ENCODE measurements at regions not wholly inside any gene's neighbourhood (a gene's known extent, or its start where the extent isn't known, plus 50 kb on each side); places are given as distances from the start of the nearest gene placed in this dataset.

DNA sequence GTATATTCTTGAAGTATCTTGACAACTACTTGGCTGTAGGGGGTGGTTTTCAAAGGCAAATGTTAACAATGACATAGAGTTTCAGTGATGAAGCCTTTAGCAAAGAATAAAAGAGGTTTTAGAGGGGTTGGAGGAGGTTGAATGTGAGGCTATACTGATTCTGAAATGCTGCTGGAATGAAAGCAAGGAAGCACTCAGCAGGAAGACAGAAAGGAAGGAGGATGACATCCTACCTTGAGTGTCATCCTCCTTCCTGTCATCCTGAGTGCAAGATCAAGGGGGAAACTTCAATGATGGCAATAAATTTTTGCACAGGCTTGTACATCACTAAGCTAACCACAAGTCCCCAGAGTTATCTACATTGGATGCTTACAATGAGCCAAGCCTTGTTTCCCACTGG lies 120.5 kb downstream of the APIP start:
- H3K27me3 ChIP-seq (ENCODE audit: insufficient read depth, poor library complexity, severe bottlenecking): no peaks in the 10 kb centered on the region
- TF ChIP-seq POLR2AphosphoS5 (IDR thresholded peaks at IDR 0.05; ENCODE audit: low read depth) (no peak), SPI1 (IDR thresholded peaks at IDR 0.05; ENCODE audit: borderline replicate concordance, low read depth) (no peak)
- TF ChIP-seq, protein P1, sequence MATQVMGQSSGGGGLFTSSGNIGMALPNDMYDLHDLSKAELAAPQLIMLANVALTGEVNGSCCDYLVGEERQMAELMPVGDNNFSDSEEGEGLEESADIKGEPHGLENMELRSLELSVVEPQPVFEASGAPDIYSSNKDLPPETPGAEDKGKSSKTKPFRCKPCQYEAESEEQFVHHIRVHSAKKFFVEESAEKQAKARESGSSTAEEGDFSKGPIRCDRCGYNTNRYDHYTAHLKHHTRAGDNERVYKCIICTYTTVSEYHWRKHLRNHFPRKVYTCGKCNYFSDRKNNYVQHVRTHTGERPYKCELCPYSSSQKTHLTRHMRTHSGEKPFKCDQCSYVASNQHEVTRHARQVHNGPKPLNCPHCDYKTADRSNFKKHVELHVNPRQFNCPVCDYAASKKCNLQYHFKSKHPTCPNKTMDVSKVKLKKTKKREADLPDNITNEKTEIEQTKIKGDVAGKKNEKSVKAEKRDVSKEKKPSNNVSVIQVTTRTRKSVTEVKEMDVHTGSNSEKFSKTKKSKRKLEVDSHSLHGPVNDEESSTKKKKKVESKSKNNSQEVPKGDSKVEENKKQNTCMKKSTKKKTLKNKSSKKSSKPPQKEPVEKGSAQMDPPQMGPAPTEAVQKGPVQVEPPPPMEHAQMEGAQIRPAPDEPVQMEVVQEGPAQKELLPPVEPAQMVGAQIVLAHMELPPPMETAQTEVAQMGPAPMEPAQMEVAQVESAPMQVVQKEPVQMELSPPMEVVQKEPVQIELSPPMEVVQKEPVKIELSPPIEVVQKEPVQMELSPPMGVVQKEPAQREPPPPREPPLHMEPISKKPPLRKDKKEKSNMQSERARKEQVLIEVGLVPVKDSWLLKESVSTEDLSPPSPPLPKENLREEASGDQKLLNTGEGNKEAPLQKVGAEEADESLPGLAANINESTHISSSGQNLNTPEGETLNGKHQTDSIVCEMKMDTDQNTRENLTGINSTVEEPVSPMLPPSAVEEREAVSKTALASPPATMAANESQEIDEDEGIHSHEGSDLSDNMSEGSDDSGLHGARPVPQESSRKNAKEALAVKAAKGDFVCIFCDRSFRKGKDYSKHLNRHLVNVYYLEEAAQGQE (IDR thresholded peaks at IDR 0.05; ENCODE audit: insufficient replicate concordance, low read depth): no peak
- no peak overlapping the region for H3K27ac ChIP-seq (replicated peaks)
- DNase-seq (ENCODE audit: low read depth in 1 of 2, low spot score in 1 of 2): no peak
- no peak overlapping the region for H3K4me3 ChIP-seq (replicated peaks; ENCODE audit: insufficient read depth, low read length)

DNA sequence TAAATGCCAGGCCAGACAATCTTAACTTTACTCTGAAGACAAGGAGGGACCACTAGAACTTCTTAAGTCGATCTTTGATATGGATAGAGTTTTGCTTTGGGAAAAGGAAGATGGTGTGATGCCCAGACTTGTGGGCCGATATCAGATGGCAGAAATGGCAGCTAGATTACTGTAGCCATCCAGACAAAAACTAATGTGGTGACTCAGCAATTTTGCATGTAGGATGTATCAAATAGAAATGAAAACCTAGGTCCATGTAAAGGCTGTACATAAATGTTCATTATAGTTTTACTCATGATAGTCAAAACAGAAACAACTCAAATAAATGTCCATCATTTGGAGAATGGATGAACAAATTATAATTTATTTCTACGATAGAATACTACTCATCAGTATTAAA lies 121.5 kb downstream of the APIP start:
- TF ChIP-seq, protein P2, sequence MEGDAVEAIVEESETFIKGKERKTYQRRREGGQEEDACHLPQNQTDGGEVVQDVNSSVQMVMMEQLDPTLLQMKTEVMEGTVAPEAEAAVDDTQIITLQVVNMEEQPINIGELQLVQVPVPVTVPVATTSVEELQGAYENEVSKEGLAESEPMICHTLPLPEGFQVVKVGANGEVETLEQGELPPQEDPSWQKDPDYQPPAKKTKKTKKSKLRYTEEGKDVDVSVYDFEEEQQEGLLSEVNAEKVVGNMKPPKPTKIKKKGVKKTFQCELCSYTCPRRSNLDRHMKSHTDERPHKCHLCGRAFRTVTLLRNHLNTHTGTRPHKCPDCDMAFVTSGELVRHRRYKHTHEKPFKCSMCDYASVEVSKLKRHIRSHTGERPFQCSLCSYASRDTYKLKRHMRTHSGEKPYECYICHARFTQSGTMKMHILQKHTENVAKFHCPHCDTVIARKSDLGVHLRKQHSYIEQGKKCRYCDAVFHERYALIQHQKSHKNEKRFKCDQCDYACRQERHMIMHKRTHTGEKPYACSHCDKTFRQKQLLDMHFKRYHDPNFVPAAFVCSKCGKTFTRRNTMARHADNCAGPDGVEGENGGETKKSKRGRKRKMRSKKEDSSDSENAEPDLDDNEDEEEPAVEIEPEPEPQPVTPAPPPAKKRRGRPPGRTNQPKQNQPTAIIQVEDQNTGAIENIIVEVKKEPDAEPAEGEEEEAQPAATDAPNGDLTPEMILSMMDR (IDR thresholded peaks at IDR 0.05; ENCODE audit: insufficient read depth, low read length): no peak
- TF ChIP-seq, protein P1 (IDR thresholded peaks at IDR 0.05; ENCODE audit: insufficient replicate concordance, low read depth): no peak
- TF ChIP-seq SPI1 (IDR thresholded peaks at IDR 0.05; ENCODE audit: borderline replicate concordance, low read depth): no peak
- TF ChIP-seq GABPA (IDR thresholded peaks at IDR 0.05; ENCODE audit: low read depth): no peak
- no peak for TF ChIP-seq POLR2AphosphoS5 (IDR thresholded peaks at IDR 0.05; ENCODE audit: low read depth)
- no peak overlapping the region for H3K27ac ChIP-seq (replicated peaks)
- H3K27me3 ChIP-seq (ENCODE audit: insufficient read depth, poor library complexity, severe bottlenecking): no peaks in the 10 kb centered on the region
- no peak overlapping the region for H3K4me3 ChIP-seq (replicated peaks; ENCODE audit: insufficient read depth, low read length)
- DNase-seq (ENCODE audit: low read depth in 1 of 2, low spot score in 1 of 2): no peak

DNA sequence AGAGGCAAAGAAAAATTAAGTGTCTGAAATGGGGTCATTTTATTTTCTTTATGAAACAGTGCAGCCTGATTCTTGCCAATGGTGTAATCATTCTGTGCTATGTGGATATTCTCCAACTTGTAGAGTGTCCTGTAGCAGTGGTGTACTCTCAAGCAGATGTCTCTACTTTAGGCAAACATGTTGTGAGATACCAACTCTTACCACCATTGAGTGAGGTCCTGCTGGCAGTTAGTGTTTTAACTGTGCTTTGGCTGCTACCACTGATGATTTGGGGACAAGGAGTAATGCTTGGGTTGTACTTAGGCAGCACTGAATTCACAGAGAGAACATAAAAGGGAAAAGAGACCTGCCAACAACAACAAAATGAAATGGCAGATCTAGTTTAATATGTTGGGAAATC lies 122.5 kb downstream of the APIP start:
- TF ChIP-seq, protein P2 (IDR thresholded peaks at IDR 0.05; ENCODE audit: insufficient read depth, low read length): no peak
- TF ChIP-seq SPI1 (IDR thresholded peaks at IDR 0.05; ENCODE audit: borderline replicate concordance, low read depth): no peak
- no peak for DNase-seq (ENCODE audit: low read depth in 1 of 2, low spot score in 1 of 2)
- H3K27ac ChIP-seq (replicated peaks): no peak overlapping the region

DNA sequence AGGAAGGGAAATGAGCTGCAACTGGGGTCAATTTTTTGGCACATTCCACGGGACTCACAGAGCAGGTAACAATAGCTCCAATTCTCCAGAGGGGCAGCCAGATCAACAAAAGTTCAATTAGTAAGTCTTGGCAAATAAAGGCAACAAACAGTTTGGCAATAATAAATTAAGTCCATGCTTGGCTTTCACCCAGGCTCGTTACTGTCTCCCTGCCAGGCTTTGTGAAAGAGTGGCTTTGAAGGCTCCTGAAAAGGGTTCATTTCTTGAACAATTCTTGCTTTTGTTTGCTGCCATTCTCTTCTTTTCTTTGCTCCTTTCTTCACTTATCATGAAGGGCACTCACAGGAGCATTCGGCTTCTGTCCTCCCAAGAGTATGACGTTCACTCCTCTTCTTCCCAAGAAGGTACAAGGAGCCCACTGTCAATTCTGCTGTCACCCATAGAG lies 123.3 kb downstream of the APIP start:
- no peak for DNase-seq (ENCODE audit: low read depth in 1 of 2, low spot score in 1 of 2)
- H3K27ac ChIP-seq (replicated peaks): no peak overlapping the region
- no peak overlapping the region for H3K4me3 ChIP-seq (replicated peaks; ENCODE audit: insufficient read depth, low read length)
- TF ChIP-seq, protein P1 (IDR thresholded peaks at IDR 0.05; ENCODE audit: insufficient replicate concordance, low read depth): no peak
- TF ChIP-seq SPI1 (IDR thresholded peaks at IDR 0.05; ENCODE audit: borderline replicate concordance, low read depth) (no peak), POLR2AphosphoS5 (IDR thresholded peaks at IDR 0.05; ENCODE audit: low read depth) (no peak), GABPA (IDR thresholded peaks at IDR 0.05; ENCODE audit: low read depth) (no peak)
- TF ChIP-seq, protein P2 (IDR thresholded peaks at IDR 0.05; ENCODE audit: insufficient read depth, low read length): no peak
- no peaks in the 10 kb centered on the region for H3K27me3 ChIP-seq (ENCODE audit: insufficient read depth, poor library complexity, severe bottlenecking)

More for the DNA sequence above, 122.5 kb downstream of the APIP start:
- H3K4me3 ChIP-seq (replicated peaks; ENCODE audit: insufficient read depth, low read length): no peak overlapping the region
- H3K27me3 ChIP-seq (ENCODE audit: insufficient read depth, poor library complexity, severe bottlenecking): no peaks in the 10 kb centered on the region
